PC-3 (cell line): ENCODE measurements at regions not wholly inside any gene's neighbourhood (a gene's known extent, or its start where the extent isn't known, plus 50 kb on each side); places are given as distances from the start of the nearest gene placed in this dataset.

ENCODE experiments used
- ATAC-seq: fragments of 200-7000 bp; cut with Tn5 transposase; 2 replicates; pipeline ENCODE4 v1.9.1; 2020; ENCODE audit warnings: mild to moderate bottlenecking, moderate library complexity
- BruUV-seq: library from RNA; stranded (reverse); fragments of 400-500 nt; replicated peaks from 2 replicates; lab custom pipeline; 2021; lab: Mats Ljungman, UMichigan
- CTCF ChIA-PET: fragments of 300-600 bp; sonication (Branson Sonifier 250); formaldehyde crosslinking; loops from one replicate; lab custom pipeline; 2022; ENCODE audit warnings: antibody characterized with exemption; lab: Charles Lee
- POLR2A ChIA-PET: fragments of 300-600 bp; sonication (Branson Sonifier 250); formaldehyde crosslinking; loops from one replicate; lab custom pipeline; 2022; ENCODE audit warnings: antibody characterized with exemption; ENCODE audit not compliant: unreplicated experiment; lab: Charles Lee
- DNase-seq: peaks from one replicate; pipeline ENCODE4 v3.0.0-alpha.2; 2015
- H2AFZ ChIP-seq: fragments of 300-600 bp; sonication (generic); 2 replicates; pipeline ENCODE4 v1.6.0; 2016; ENCODE audit warnings: antibody characterized with exemption, low read length
- H3F3A ChIP-seq: fragments of 300-600 bp; sonication (generic); one replicate; pipeline ENCODE4 v1.6.0; 2017; ENCODE audit warnings: antibody characterized with exemption, low read length, control low read depth, mild to moderate bottlenecking; ENCODE audit not compliant: unreplicated experiment
- H3K27ac ChIP-seq: fragments of 300-600 bp; sonication (generic); 2 replicates; pipeline ENCODE4 v1.5.1; 2016; ENCODE audit warnings: mild to moderate bottlenecking, low read length
- H3K27me3 ChIP-seq: fragments of 300-600 bp; sonication (generic); 2 replicates; pipeline ENCODE4 v1.6.1; 2016; ENCODE audit warnings: low read length, mixed read lengths
- H3K36me3 ChIP-seq: fragments of 300-600 bp; sonication (generic); 2 replicates; pipeline ENCODE4 v1.6.1; 2016; ENCODE audit warnings: low read depth, mixed run types, low read length, mixed read lengths
- H3K4me1 ChIP-seq: fragments of 300-600 bp; sonication (generic); 2 replicates; pipeline ENCODE4 v1.5.1; 2016; ENCODE audit warnings: low read length; ENCODE audit not compliant: insufficient read depth
- H3K4me2 ChIP-seq: fragments of 300-600 bp; sonication (generic); 2 replicates; pipeline ENCODE4 v1.6.0; 2016; ENCODE audit warnings: low read length
- H3K4me3 ChIP-seq: fragments of 300-600 bp; sonication (generic); 2 replicates; pipeline ENCODE4 v1.5.1; 2016; ENCODE audit warnings: mild to moderate bottlenecking, low read length, mixed read lengths
- H3K79me2 ChIP-seq: fragments of 300-600 bp; sonication (generic); 2 replicates; pipeline ENCODE4 v1.6.1; 2017; ENCODE audit warnings: low read length, mixed read lengths
- H3K9ac ChIP-seq: fragments of 300-600 bp; sonication (generic); 2 replicates; pipeline ENCODE4 v1.6.0; 2016; ENCODE audit warnings: mild to moderate bottlenecking, low read length
- H3K9me2 ChIP-seq: fragments of 300-600 bp; sonication (generic); replicated peaks from 2 replicates; pipeline ENCODE4 v1.6.1; 2016; ENCODE audit warnings: mixed run types, low read length, mixed read lengths
- H3K9me3 ChIP-seq: fragments of 300-600 bp; sonication (generic); 2 replicates; pipeline ENCODE4 v1.6.1; 2016; ENCODE audit warnings: low read length, mixed read lengths
- H4K20me1 ChIP-seq: fragments of 300-600 bp; sonication (generic); 2 replicates; pipeline ENCODE4 v1.6.1; 2016; ENCODE audit warnings: low read length, mixed read lengths
- CTCF ChIP-seq: fragments of 300-600 bp; sonication (generic); conservative IDR thresholded peaks from 2 replicates; pipeline ENCODE4 v1.5.1; 2017; ENCODE audit warnings: antibody characterized with exemption, low read depth, mild to moderate bottlenecking, low read length
- EZH2 ChIP-seq: fragments of 300-600 bp; sonication (generic); IDR thresholded peaks from one replicate; pipeline ENCODE4 v1.6.1; 2017; ENCODE audit warnings: antibody characterized with exemption, mild to moderate bottlenecking, low read length; ENCODE audit not compliant: unreplicated experiment
- EZH2phosphoT487 ChIP-seq: fragments of 300-600 bp; sonication (generic); IDR thresholded peaks from 2 replicates; pipeline ENCODE4 v1.6.1; 2018; ENCODE audit warnings: mild to moderate bottlenecking, antibody characterized with exemption, low read length, borderline replicate concordance
- intact Hi-C: fragments of 100-400 bp; cut with micrococcal nuclease; formaldehyde crosslinking; loops from 2 replicates; pipeline ENCODE4 v1.9.0; 2023

DNA sequence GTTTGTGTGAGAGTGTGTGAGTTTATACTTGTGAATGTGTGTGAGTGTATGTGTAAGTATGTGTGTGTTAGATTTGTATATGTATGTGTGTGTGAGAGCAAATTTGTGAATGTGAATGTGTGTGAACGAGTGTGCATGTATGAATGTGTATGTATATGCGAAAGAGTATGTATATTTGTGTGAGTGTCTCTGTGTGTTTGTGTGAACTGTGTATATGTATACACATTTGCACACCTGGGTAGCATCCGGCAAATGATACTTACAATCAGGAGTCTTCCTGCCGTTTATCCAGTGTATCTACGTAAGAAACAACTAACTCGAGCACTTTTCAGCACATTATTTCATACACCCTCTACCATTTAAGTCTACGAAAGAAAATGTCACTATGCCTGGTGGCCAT lies 487.4 kb downstream of the TNS3 start:
- H3K4me2 ChIP-seq: no peak overlapping the region
- no peak overlapping the region for H3K9ac ChIP-seq
- intact Hi-C loops: no loop called here
- no peaks in the 10 kb centered on the region for H3K4me1 ChIP-seq
- no peaks in the 10 kb centered on the region for H3F3A ChIP-seq
- TF ChIP-seq CTCF (no peak), EZH2phosphoT487 (no peak), EZH2 (no peak)
- no peaks in the 10 kb centered on the region for H3K9me3 ChIP-seq
- H2AFZ ChIP-seq: no peak overlapping the region
- no peak overlapping the region for H3K4me3 ChIP-seq
- no peaks in the 10 kb centered on the region for H3K9me2 ChIP-seq
- no peak overlapping the region for H3K27ac ChIP-seq
- no peak for ATAC-seq
- DNase-seq: no peak
- H3K79me2 ChIP-seq: no peaks in the 10 kb centered on the region
- H3K36me3 ChIP-seq: no peaks in the 10 kb centered on the region
- H3K27me3 ChIP-seq: no peaks in the 10 kb centered on the region
- no peaks in the 10 kb centered on the region for H4K20me1 ChIP-seq
- ChIA-PET POLR2A (no interaction called here), CTCF (no interaction called here)
- BruUV-seq: no TSS peak

- TF ChIP-seq EZH2phosphoT487 (no peak), EZH2 (no peak), CTCF (no peak)
- peaks cover 1% of the 10 kb centered on the region for H3K4me1 ChIP-seq
- no peaks in the 10 kb centered on the region for H3K79me2 ChIP-seq
- H3K9ac ChIP-seq: no peak overlapping the region
- H3K4me2 ChIP-seq: no peak overlapping the region
- no peaks in the 10 kb centered on the region for H3K36me3 ChIP-seq
- BruUV-seq: no TSS peak
- no peak overlapping the region for H2AFZ ChIP-seq
- H3K9me2 ChIP-seq: no peaks in the 10 kb centered on the region
- H3K27me3 ChIP-seq: no peaks in the 10 kb centered on the region
- no peak for ATAC-seq
- H4K20me1 ChIP-seq: no peaks in the 10 kb centered on the region
- ChIA-PET CTCF (no interaction called here), POLR2A (no interaction called here)
- no peak overlapping the region for H3K4me3 ChIP-seq
- intact Hi-C loops: no loop called here
- no peak overlapping the region for H3K27ac ChIP-seq
- H3K9me3 ChIP-seq: no peaks in the 10 kb centered on the region
- H3F3A ChIP-seq: no peaks in the 10 kb centered on the region
- DNase-seq: no peak
Observed at GRCh38 chr7:47093320-47094234, 488.3 kb downstream of the TNS3 start.

- TF ChIP-seq EZH2phosphoT487 (no peak), CTCF (no peak), EZH2 (no peak)
- no peaks in the 10 kb centered on the region for H3K9me2 ChIP-seq
- DNase-seq: no peak
- no peak overlapping the region for H3K4me3 ChIP-seq
- no peaks in the 10 kb centered on the region for H3K79me2 ChIP-seq
- H3K27me3 ChIP-seq: no peaks in the 10 kb centered on the region
- H3F3A ChIP-seq: no peaks in the 10 kb centered on the region
- ATAC-seq: no peak
- ChIA-PET CTCF (no interaction called here), POLR2A (no interaction called here)
- no peak overlapping the region for H3K9ac ChIP-seq
- no peaks in the 10 kb centered on the region for H3K36me3 ChIP-seq
- H4K20me1 ChIP-seq: no peaks in the 10 kb centered on the region
- H3K27ac ChIP-seq: no peak overlapping the region
- intact Hi-C loops: no loop called here
- H2AFZ ChIP-seq: no peak overlapping the region
- no peaks in the 10 kb centered on the region for H3K9me3 ChIP-seq
- BruUV-seq: no TSS peak
- no peak overlapping the region for H3K4me2 ChIP-seq
- peaks cover 14% of the 10 kb centered on the region for H3K4me1 ChIP-seq
Observed at GRCh38 chr7:47092336-47092735, 489.6 kb downstream of the TNS3 start.
